Ovary (tissue), 3 donors: ENCODE measurements at regions not wholly inside any gene's neighbourhood (a gene's known extent, or its start where the extent isn't known, plus 50 kb on each side); places are given as distances from the start of the nearest gene placed in this dataset.

Experiments
- EP300 ChIP-seq: sonication (generic); formaldehyde crosslinking; IDR thresholded peaks from one replicate; pipeline ENCODE4 v1.6.1; 2017; ENCODE audit warnings: antibody characterized with exemption
- POLR2A ChIP-seq: fragments of 450-650 bp; IDR thresholded peaks from one replicate; pipeline ENCODE4 v1.6.1; 2017; ENCODE audit warnings: antibody characterized with exemption, mild to moderate bottlenecking, moderate library complexity
- TF ChIP-seq, protein P1 (sequence below), 3 donors: fragments of 450-650 bp in 2 of 3; fragments of 200-600 bp in 1 of 3; IDR thresholded peaks; one replicate each; pipeline versions ENCODE4 v1.5.1 to v1.8.0; 2016 to 2022; ENCODE audit warnings: antibody characterized with exemption in 3 of 3, mild to moderate bottlenecking in 1 of 3
- donor health status: DM: no; HTN: no; CAD: no.

DNA sequence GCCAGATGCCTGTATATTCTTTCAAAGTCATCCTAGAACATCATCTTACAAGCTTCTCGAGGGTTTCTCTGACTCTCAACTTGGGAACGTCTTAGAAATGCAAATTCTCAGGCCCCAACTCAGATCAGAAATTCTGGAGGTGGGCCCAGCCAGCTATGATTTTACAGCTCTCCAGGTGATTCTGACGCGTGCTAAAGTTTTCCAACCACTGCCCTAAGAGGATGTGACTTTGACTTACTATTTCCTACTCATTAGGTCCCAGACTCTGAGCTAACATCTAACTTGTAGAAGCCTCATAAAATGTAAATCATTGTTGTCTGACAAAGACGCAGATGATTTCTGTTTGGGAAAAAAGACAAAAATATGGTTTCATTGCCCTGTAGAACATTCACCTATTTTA is 61.1 kb downstream of the IRAG1 start:
- TF ChIP-seq, protein P1, sequence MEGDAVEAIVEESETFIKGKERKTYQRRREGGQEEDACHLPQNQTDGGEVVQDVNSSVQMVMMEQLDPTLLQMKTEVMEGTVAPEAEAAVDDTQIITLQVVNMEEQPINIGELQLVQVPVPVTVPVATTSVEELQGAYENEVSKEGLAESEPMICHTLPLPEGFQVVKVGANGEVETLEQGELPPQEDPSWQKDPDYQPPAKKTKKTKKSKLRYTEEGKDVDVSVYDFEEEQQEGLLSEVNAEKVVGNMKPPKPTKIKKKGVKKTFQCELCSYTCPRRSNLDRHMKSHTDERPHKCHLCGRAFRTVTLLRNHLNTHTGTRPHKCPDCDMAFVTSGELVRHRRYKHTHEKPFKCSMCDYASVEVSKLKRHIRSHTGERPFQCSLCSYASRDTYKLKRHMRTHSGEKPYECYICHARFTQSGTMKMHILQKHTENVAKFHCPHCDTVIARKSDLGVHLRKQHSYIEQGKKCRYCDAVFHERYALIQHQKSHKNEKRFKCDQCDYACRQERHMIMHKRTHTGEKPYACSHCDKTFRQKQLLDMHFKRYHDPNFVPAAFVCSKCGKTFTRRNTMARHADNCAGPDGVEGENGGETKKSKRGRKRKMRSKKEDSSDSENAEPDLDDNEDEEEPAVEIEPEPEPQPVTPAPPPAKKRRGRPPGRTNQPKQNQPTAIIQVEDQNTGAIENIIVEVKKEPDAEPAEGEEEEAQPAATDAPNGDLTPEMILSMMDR (IDR thresholded peaks at IDR 0.05) = no peak
- no peak for TF ChIP-seq POLR2A
- no peak for TF ChIP-seq EP300
